Endodermal cell (in vitro differentiated cells): ENCODE measurements at regions not wholly inside any gene's neighbourhood (a gene's known extent, or its start where the extent isn't known, plus 50 kb on each side); places are given as distances from the start of the nearest gene placed in this dataset.

ENCODE experiments used
- DNase-seq: peaks from one replicate; pipeline ENCODE4 v3.0.0-alpha.2; 2017
- H3K27ac ChIP-seq: 2 replicates; pipeline ENCODE4 v1.5.1; 2013; ENCODE audit warnings: mild to moderate bottlenecking, low read depth, low read length, moderate library complexity
- H3K27me3 ChIP-seq: 2 replicates; pipeline ENCODE4 v1.6.1; 2013; ENCODE audit warnings: mild to moderate bottlenecking, low read length, moderate library complexity; ENCODE audit not compliant: insufficient read depth, control insufficient read depth, poor library complexity, severe bottlenecking
- H3K36me3 ChIP-seq: 2 replicates; pipeline ENCODE4 v1.7.0; 2013; ENCODE audit warnings: mild to moderate bottlenecking, low read length, moderate library complexity; ENCODE audit not compliant: control insufficient read depth, insufficient read depth
- H3K4me1 ChIP-seq: one replicate; pipeline ENCODE4 v1.7.0; 2013; ENCODE audit warnings: low read length; ENCODE audit not compliant: control insufficient read depth, insufficient read depth
- H3K4me3 ChIP-seq: 2 replicates; pipeline ENCODE4 v1.5.1; 2013; ENCODE audit warnings: mild to moderate bottlenecking, low read length, moderate library complexity
- H3K9ac ChIP-seq: 2 replicates; pipeline ENCODE4 v1.6.1; 2013; ENCODE audit warnings: mild to moderate bottlenecking, low read length, moderate library complexity; ENCODE audit not compliant: poor library complexity, severe bottlenecking; ENCODE audit errors: extremely low read depth
- H3K9me3 ChIP-seq: 2 replicates; pipeline ENCODE4 v1.6.1; 2013; ENCODE audit warnings: mild to moderate bottlenecking, low read length, moderate library complexity; ENCODE audit not compliant: control insufficient read depth
- H3K27ac Mint-ChIP-seq: 2 replicates; pipeline ENCODE4 v1.8.0; 2020; ENCODE audit warnings: mixed read lengths
- H3K27me3 Mint-ChIP-seq: 2 replicates; pipeline ENCODE4 v1.8.0; 2021; ENCODE audit warnings: mild to moderate bottlenecking, mixed read lengths; ENCODE audit not compliant: insufficient read depth
- H3K36me3 Mint-ChIP-seq: 2 replicates; pipeline ENCODE4 v1.8.0; 2020; ENCODE audit warnings: low read depth, mixed read lengths
- H3K4me1 Mint-ChIP-seq: 2 replicates; pipeline ENCODE4 v1.8.0; 2020; ENCODE audit warnings: mixed read lengths
- H3K4me3 Mint-ChIP-seq: 2 replicates; pipeline ENCODE4 v1.8.0; 2020; ENCODE audit warnings: mild to moderate bottlenecking, moderate library complexity, mixed read lengths
- H3K9me3 Mint-ChIP-seq: 2 replicates; pipeline ENCODE4 v1.8.0; 2020; ENCODE audit warnings: mild to moderate bottlenecking, mixed read lengths
- WGBS, 2 experiments: methylation state at CpG; one replicate each; pipeline versions ENCODE4 v1.1.5 to v1.1.7; 2013; ENCODE audit warnings: missing lambda C conversion rate in 2 of 2, mixed read lengths in 1 of 2; ENCODE audit not compliant: insufficient coverage in 1 of 2, insufficient read length in 1 of 2; 5-methylcytosine and 5-hydroxymethylcytosine counted together
- TF ChIP-seq, protein P1 (sequence below): fragments of 200-600 bp; sonication (generic); conservative IDR thresholded peaks from 2 replicates; pipeline ENCODE4 v1.5.0; 2021; ENCODE audit warnings: antibody characterized with exemption, mild to moderate bottlenecking

DNA sequence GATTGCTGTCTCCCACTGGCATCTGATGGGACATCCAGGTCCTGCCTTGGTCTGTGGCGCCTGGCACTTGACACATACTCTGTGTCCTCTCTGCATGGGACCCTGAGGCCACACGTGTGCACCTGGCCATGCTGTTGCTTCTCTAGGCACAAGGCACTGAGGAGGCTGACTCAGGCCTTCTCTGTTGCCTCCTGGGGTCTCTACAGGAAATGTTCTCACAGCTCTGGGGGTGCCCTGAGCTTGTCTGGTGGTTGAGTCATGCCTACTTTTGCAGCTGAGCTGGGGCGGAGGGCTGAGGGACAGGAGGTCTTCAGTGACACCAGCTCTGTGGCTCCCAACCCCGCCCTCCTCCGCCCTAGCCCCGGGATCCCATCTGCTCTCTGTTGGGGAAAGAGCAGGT, 207.0 kb upstream of the HS6ST1 start:
- H3K36me3 Mint-ChIP-seq, result no peaks in the 10 kb centered on the region
- H3K4me3 ChIP-seq, result no peak overlapping the region
- H3K27ac Mint-ChIP-seq, result no peak overlapping the region
- H3K36me3 ChIP-seq, result no peaks in the 10 kb centered on the region
- peaks cover 7% of the 10 kb centered on the region for H3K9me3 Mint-ChIP-seq
- H3K27ac ChIP-seq, result no peak overlapping the region
- WGBS, 2 experiments, result 87 to 94% methylated on average over 2 to 6 of the region's 6 CpGs
- H3K9ac ChIP-seq, result no peak overlapping the region
- H3K4me1 ChIP-seq, result peaks cover 4% of the 10 kb centered on the region
- peaks cover 6% of the 10 kb centered on the region for H3K4me1 Mint-ChIP-seq
- no peaks in the 10 kb centered on the region for H3K27me3 ChIP-seq
- peaks cover under 1% of the 10 kb centered on the region for H3K27me3 Mint-ChIP-seq
- TF ChIP-seq, protein P1, sequence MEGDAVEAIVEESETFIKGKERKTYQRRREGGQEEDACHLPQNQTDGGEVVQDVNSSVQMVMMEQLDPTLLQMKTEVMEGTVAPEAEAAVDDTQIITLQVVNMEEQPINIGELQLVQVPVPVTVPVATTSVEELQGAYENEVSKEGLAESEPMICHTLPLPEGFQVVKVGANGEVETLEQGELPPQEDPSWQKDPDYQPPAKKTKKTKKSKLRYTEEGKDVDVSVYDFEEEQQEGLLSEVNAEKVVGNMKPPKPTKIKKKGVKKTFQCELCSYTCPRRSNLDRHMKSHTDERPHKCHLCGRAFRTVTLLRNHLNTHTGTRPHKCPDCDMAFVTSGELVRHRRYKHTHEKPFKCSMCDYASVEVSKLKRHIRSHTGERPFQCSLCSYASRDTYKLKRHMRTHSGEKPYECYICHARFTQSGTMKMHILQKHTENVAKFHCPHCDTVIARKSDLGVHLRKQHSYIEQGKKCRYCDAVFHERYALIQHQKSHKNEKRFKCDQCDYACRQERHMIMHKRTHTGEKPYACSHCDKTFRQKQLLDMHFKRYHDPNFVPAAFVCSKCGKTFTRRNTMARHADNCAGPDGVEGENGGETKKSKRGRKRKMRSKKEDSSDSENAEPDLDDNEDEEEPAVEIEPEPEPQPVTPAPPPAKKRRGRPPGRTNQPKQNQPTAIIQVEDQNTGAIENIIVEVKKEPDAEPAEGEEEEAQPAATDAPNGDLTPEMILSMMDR, result no peak
- H3K9me3 ChIP-seq, result no peaks in the 10 kb centered on the region
- no peak overlapping the region for H3K4me3 Mint-ChIP-seq
- DNase-seq, result no peak

DNA sequence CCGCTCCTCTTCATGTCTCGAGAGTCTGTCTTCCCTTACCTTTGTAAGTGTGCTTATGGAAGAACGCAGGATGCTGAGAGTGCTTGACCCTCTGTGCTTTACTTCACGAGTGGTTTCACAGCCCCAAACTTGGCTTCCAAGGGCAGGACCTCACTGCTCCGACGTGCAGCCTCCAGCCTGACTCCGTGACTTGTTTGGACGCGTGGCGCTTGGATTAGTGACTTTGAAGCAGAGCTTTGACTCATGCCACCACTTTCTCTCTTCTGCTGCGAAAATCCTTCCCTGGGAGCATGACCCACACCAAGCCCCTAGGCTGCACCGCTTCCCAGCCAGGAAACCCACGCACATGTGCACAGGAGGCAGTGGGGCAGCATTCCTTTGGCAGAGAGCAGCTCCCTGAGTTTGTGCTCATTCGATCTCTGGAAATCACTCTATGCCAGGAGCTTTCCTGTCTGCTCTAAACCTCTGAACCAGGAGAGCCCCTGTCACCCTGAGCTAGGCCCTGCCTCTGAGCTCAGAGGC, 207.8 kb upstream of the HS6ST1 start:
- 92 to 97% methylated on average over 14 of the region's 14 CpGs for WGBS, 2 experiments
- H3K9me3 ChIP-seq, result peaks cover 2% of the 10 kb centered on the region
- Mint-ChIP-seq H3K36me3 (no peaks in the 10 kb centered on the region), H3K27me3 (no peaks in the 10 kb centered on the region), H3K4me1 (peaks cover 6% of the 10 kb centered on the region), H3K27ac (no peak overlapping the region), H3K9me3 (peaks cover 7% of the 10 kb centered on the region), H3K4me3 (no peak overlapping the region)
- TF ChIP-seq, protein P1, result no peak
- H3K9ac ChIP-seq, result no peak overlapping the region
- H3K27ac ChIP-seq, result no peak overlapping the region
- H3K4me1 ChIP-seq, result peaks cover 4% of the 10 kb centered on the region
- no peaks in the 10 kb centered on the region for H3K27me3 ChIP-seq
- H3K4me3 ChIP-seq, result no peak overlapping the region
- peak; percentile 43 for DNase-seq
- H3K36me3 ChIP-seq, result no peaks in the 10 kb centered on the region

DNA sequence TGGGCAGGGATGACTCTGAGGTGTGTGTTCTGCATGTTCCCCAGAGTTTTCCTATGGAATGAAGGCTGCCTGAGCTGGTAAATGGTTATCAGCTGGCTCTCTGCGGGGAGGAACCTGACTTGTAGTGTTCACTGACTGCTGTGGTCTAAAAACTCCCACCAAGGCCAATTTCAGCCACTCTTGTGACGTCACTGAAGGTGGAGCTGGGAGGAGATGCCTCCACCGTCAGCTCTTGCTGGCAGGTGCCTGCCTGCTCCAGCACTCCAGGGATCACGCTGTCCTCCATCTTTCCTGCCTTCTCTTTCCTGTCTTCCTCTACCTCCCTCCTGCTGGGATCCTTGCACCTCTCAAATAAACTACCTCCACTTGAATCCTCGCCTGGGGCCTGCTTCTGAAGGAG, 209.5 kb upstream of the HS6ST1 start:
- DNase-seq, result no peak
- Histone ChIP-seq H3K9ac (no peak overlapping the region), H3K9me3 (peaks cover 7% of the 10 kb centered on the region), H3K27me3 (no peaks in the 10 kb centered on the region), H3K36me3 (no peaks in the 10 kb centered on the region), H3K4me1 (peaks cover 5% of the 10 kb centered on the region), H3K4me3 (no peak overlapping the region), H3K27ac (no peak overlapping the region)
- whole genome bisulfite sequencing, 2 experiments, result 85 to 100% methylated on average over 4 to 5 of the region's 5 CpGs
- Mint-ChIP-seq H3K36me3 (no peaks in the 10 kb centered on the region), H3K27me3 (no peaks in the 10 kb centered on the region), H3K4me3 (no peak overlapping the region), H3K4me1 (peaks cover 15% of the 10 kb centered on the region), H3K9me3 (peaks cover 7% of the 10 kb centered on the region), H3K27ac (no peak overlapping the region)
- TF ChIP-seq, protein P1, result no peak
